ENCODE measurements at regions not wholly inside any gene's neighbourhood (a gene's known extent, or its start where the extent isn't known, plus 50 kb on each side); places are given as distances from the start of the nearest gene placed in this dataset.

DNA sequence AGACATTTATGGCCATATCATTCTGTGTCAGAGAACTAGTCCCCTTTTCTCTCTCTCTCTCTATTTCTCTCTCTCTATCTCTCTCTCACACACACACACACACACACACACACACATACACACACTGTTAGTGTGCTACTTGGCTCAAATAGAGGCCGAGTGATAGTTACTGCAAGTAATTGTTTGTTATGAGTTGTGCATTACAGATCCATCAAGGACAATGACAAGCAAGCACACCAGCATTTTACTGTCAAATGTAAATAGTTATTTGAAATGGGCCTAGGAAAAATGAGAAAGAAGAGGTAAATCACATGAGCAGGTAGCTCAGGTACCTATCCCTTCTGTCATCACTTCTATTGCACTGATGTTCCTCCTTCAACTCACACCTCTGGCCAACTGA, 122.4 kb upstream of the CDH7 start:
- Histone ChIP-seq H3K4me1 (ENCODE audit: low read length) (no peaks in the 10 kb centered on the region), H3K79me2 (ENCODE audit: low read length) (no peaks in the 10 kb centered on the region)
- no peak for TF ChIP-seq EZH2phosphoT487 (IDR thresholded peaks at IDR 0.05; ENCODE audit: low read depth)
- TF ChIP-seq, protein P1, sequence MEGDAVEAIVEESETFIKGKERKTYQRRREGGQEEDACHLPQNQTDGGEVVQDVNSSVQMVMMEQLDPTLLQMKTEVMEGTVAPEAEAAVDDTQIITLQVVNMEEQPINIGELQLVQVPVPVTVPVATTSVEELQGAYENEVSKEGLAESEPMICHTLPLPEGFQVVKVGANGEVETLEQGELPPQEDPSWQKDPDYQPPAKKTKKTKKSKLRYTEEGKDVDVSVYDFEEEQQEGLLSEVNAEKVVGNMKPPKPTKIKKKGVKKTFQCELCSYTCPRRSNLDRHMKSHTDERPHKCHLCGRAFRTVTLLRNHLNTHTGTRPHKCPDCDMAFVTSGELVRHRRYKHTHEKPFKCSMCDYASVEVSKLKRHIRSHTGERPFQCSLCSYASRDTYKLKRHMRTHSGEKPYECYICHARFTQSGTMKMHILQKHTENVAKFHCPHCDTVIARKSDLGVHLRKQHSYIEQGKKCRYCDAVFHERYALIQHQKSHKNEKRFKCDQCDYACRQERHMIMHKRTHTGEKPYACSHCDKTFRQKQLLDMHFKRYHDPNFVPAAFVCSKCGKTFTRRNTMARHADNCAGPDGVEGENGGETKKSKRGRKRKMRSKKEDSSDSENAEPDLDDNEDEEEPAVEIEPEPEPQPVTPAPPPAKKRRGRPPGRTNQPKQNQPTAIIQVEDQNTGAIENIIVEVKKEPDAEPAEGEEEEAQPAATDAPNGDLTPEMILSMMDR (IDR thresholded peaks at IDR 0.05; ENCODE audit: low read depth, low read length) = no peak

GRCh38 chr18:65623676-65624075, 127.1 kb upstream of the CDH7 start:
- Histone ChIP-seq H3K27ac (ENCODE audit: low read length) (no peak overlapping the region), H3K36me3 (replicated peaks; ENCODE audit: low read depth, low read length) (no peaks in the 10 kb centered on the region), H3K27me3 (ENCODE audit: low read depth, low read length) (no peaks in the 10 kb centered on the region), H3K9ac (ENCODE audit: low read length) (no peak overlapping the region), H3K4me3 (ENCODE audit: low read length) (no peak overlapping the region), H3K9me3 (ENCODE audit: insufficient read depth, low read length) (no peaks in the 10 kb centered on the region), H2AFZ (ENCODE audit: low read depth, low read length) (no peak overlapping the region), H4K20me1 (ENCODE audit: insufficient read depth, low read length) (no peaks in the 10 kb centered on the region), H3K4me2 (ENCODE audit: low read length) (no peak overlapping the region), H3K79me2 (ENCODE audit: low read length) (no peaks in the 10 kb centered on the region), H3K4me1 (ENCODE audit: low read length) (no peaks in the 10 kb centered on the region)
- TF ChIP-seq, protein P1 (IDR thresholded peaks at IDR 0.05; ENCODE audit: low read depth, low read length) = no peak
- TF ChIP-seq EZH2phosphoT487 (IDR thresholded peaks at IDR 0.05; ENCODE audit: low read depth) = no peak

More for the DNA sequence above, 122.4 kb upstream of the CDH7 start:
- no peak overlapping the region for H2AFZ ChIP-seq (ENCODE audit: low read depth, low read length)
- H3K27ac ChIP-seq (ENCODE audit: low read length) = no peak overlapping the region
- H3K4me2 ChIP-seq (ENCODE audit: low read length) = no peak overlapping the region
- H3K9ac ChIP-seq (ENCODE audit: low read length) = no peak overlapping the region
- H3K9me3 ChIP-seq (ENCODE audit: insufficient read depth, low read length) = no peaks in the 10 kb centered on the region
- no peaks in the 10 kb centered on the region for H3K27me3 ChIP-seq (ENCODE audit: low read depth, low read length)
- H3K4me3 ChIP-seq (ENCODE audit: low read length) = no peak overlapping the region
- no peaks in the 10 kb centered on the region for H4K20me1 ChIP-seq (ENCODE audit: insufficient read depth, low read length)
- no peaks in the 10 kb centered on the region for H3K36me3 ChIP-seq (replicated peaks; ENCODE audit: low read depth, low read length)

- TF ChIP-seq, protein P1 (IDR thresholded peaks at IDR 0.05; ENCODE audit: low read depth, low read length) = no peak
- no peak for TF ChIP-seq EZH2phosphoT487 (IDR thresholded peaks at IDR 0.05; ENCODE audit: low read depth)
- Histone ChIP-seq H3K79me2 (ENCODE audit: low read length) (no peaks in the 10 kb centered on the region), H2AFZ (ENCODE audit: low read depth, low read length) (peak overlapping the region; percentile 48), H3K27me3 (ENCODE audit: low read depth, low read length) (no peaks in the 10 kb centered on the region), H3K9me3 (ENCODE audit: insufficient read depth, low read length) (no peaks in the 10 kb centered on the region), H3K4me1 (ENCODE audit: low read length) (no peaks in the 10 kb centered on the region), H4K20me1 (ENCODE audit: insufficient read depth, low read length) (no peaks in the 10 kb centered on the region), H3K4me3 (ENCODE audit: low read length) (no peak overlapping the region), H3K4me2 (ENCODE audit: low read length) (no peak overlapping the region), H3K36me3 (replicated peaks; ENCODE audit: low read depth, low read length) (no peaks in the 10 kb centered on the region), H3K27ac (ENCODE audit: low read length) (no peak overlapping the region), H3K9ac (ENCODE audit: low read length) (no peak overlapping the region)
Observed at GRCh38 chr18:65622436-65622835, 128.4 kb upstream of the CDH7 start.

DNA sequence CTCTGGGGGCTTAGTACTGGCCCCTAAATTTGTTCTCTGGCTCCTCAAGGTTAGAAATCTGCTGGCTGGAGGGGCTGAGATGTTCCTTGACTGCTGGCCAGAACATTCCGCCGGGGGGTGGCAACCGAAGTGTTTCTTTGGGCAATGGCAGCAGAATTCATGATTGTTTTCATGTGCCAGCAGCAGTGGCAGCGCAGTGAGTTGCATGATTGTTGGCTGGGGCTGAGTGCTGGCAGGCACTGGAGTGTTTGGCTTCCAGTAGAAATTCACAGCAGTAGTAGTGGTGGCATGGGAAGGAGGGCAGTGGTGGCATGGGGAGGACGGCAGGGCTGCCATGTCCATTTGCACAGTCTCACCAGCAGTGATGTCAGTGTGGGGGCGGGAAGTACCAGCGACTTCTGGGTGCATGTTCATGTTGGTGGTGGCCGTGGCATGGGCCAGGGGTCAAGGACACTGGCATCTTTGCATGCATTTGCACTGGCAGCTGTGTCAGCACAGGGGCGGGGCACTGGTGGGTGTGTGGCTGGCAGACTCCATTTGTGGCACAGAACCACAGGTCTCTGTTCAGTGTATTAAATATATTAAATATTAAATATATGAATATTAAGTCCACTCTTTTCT, 130.6 kb upstream of the CDH7 start:
- Histone ChIP-seq H3K79me2 (ENCODE audit: low read length) (no peaks in the 10 kb centered on the region), H3K27me3 (ENCODE audit: low read depth, low read length) (no peaks in the 10 kb centered on the region), H3K36me3 (replicated peaks; ENCODE audit: low read depth, low read length) (no peaks in the 10 kb centered on the region), H3K4me1 (ENCODE audit: low read length) (no peaks in the 10 kb centered on the region), H4K20me1 (ENCODE audit: insufficient read depth, low read length) (no peaks in the 10 kb centered on the region), H2AFZ (ENCODE audit: low read depth, low read length) (no peak overlapping the region), H3K9me3 (ENCODE audit: insufficient read depth, low read length) (no peaks in the 10 kb centered on the region), H3K4me2 (ENCODE audit: low read length) (no peak overlapping the region), H3K27ac (ENCODE audit: low read length) (no peak overlapping the region), H3K4me3 (ENCODE audit: low read length) (no peak overlapping the region), H3K9ac (ENCODE audit: low read length) (no peak overlapping the region)
- TF ChIP-seq EZH2phosphoT487 (IDR thresholded peaks at IDR 0.05; ENCODE audit: low read depth) = no peak
- TF ChIP-seq, protein P1 (IDR thresholded peaks at IDR 0.05; ENCODE audit: low read depth, low read length) = no peak

All from OCI-LY3 (cell line).